Breast epithelium (tissue), 4 donors: ENCODE measurements at regions not wholly inside any gene's neighbourhood (a gene's known extent, or its start where the extent isn't known, plus 50 kb on each side); places are given as distances from the start of the nearest gene placed in this dataset.

Source experiments
- DNase-seq, 2 donors: peaks; one replicate each; pipeline ENCODE4 v3.0.0-alpha.2; 2019; ENCODE audit warnings: low spot score in 2 of 2
- H3K27ac ChIP-seq, 2 donors: fragments of 200-600 bp; sonication (generic) in 1 of 2; one replicate each; pipeline ENCODE4 v1.5.1; 2016 to 2019; ENCODE audit warnings: mild to moderate bottlenecking in 1 of 2
- H3K27me3 ChIP-seq, 2 donors: fragments of 200-600 bp; sonication (generic) in 1 of 2; one replicate each; pipeline versions ENCODE4 v1.5.1 to v1.6.0; 2017 to 2019; ENCODE audit warnings: control low read depth in 1 of 2, mild to moderate bottlenecking in 1 of 2
- H3K36me3 ChIP-seq: fragments of 200-600 bp; one replicate; pipeline ENCODE4 v1.5.1; 2019
- H3K4me1 ChIP-seq, 2 donors: fragments of 200-600 bp; sonication (generic); one replicate each; pipeline ENCODE4 v1.5.1; 2016 to 2019; ENCODE audit warnings: control low read depth in 1 of 2
- H3K4me3 ChIP-seq, 3 donors: fragments of 200-600 bp; sonication (generic); 1 replicate in 2 of 3; 2 replicates in 1 of 3; pipeline ENCODE4 v1.5.1; 2016 to 2019; ENCODE audit warnings: mild to moderate bottlenecking in 3 of 3, moderate library complexity in 2 of 3
- H3K9me3 ChIP-seq, 2 donors: fragments of 200-600 bp; sonication (generic) in 1 of 2; one replicate each; pipeline ENCODE4 v1.5.1; 2016 to 2019; ENCODE audit warnings: control low read depth in 1 of 2
- CTCF ChIP-seq, 3 donors: fragments of 450-650 bp; IDR thresholded peaks; one replicate each; pipeline ENCODE4 v1.5.1; 2016 to 2017; ENCODE audit warnings: antibody characterized with exemption in 3 of 3, mild to moderate bottlenecking in 3 of 3, moderate library complexity in 3 of 3
- POLR2A ChIP-seq: fragments of 450-650 bp; IDR thresholded peaks from one replicate; pipeline ENCODE4 v1.6.1; 2016; ENCODE audit warnings: antibody characterized with exemption, mild to moderate bottlenecking, moderate library complexity
- POLR2AphosphoS5 ChIP-seq, 3 donors: sonication (generic); formaldehyde crosslinking; IDR thresholded peaks; one replicate each; pipeline ENCODE4 v1.6.1; 2017; ENCODE audit warnings: antibody characterized with exemption in 3 of 3
- intact Hi-C: fragments of 100-400 bp; cut with DNase I; formaldehyde crosslinking; loops from one replicate; pipeline ENCODE4 v1.15.1; 2023; ENCODE audit warnings: low total_unique reads

- H3K27me3 ChIP-seq = peaks cover 0 to 6% of the 10 kb centered on the region in 2 donors
- TF ChIP-seq POLR2A = no peak
- no peak for TF ChIP-seq POLR2AphosphoS5 (IDR thresholded peaks at IDR 0.05)
- no peak for TF ChIP-seq CTCF (IDR thresholded peaks at IDR 0.05)
- H3K36me3 ChIP-seq = no peaks in the 10 kb centered on the region
- peaks cover 0 to 5% of the 10 kb centered on the region in 2 donors for H3K9me3 ChIP-seq
- intact Hi-C loops = no loop called here
- H3K27ac ChIP-seq = no peak overlapping the region
- H3K4me3 ChIP-seq = no peak overlapping the region
- no peaks in the 10 kb centered on the region for H3K4me1 ChIP-seq
- DNase-seq = no peak
Observed at GRCh38 chrX:97847885-97848679, 964.4 kb downstream of the RPA4 start.

- no peak for DNase-seq
- Histone ChIP-seq H3K27ac (no peak overlapping the region), H3K9me3 (no peaks in the 10 kb centered on the region), H3K36me3 (no peaks in the 10 kb centered on the region), H3K27me3 (peaks cover 0 to 14% of the 10 kb centered on the region in 2 donors), H3K4me3 (no peak overlapping the region), H3K4me1 (no peaks in the 10 kb centered on the region)
- intact Hi-C loops = no loop called here
- TF ChIP-seq CTCF (IDR thresholded peaks at IDR 0.05) (no peak), POLR2A (no peak), POLR2AphosphoS5 (IDR thresholded peaks at IDR 0.05) (no peak)
Observed at GRCh38 chrX:97849951-97850350, 966.2 kb downstream of the RPA4 start.

GRCh38 chrX:97850911-97851310, 967.2 kb downstream of the RPA4 start:
- H3K9me3 ChIP-seq = no peaks in the 10 kb centered on the region
- no peak overlapping the region for H3K4me3 ChIP-seq
- no peak for TF ChIP-seq POLR2A
- TF ChIP-seq CTCF (IDR thresholded peaks at IDR 0.05) = no peak
- no peak for TF ChIP-seq POLR2AphosphoS5 (IDR thresholded peaks at IDR 0.05)
- no peak for DNase-seq
- H3K27ac ChIP-seq = no peak overlapping the region
- intact Hi-C loops = no loop called here
- H3K36me3 ChIP-seq = no peaks in the 10 kb centered on the region
- peaks cover 0 to 12% of the 10 kb centered on the region in 2 donors for H3K27me3 ChIP-seq
- H3K4me1 ChIP-seq = no peaks in the 10 kb centered on the region

- no peaks in the 10 kb centered on the region for H3K36me3 ChIP-seq
- no peak overlapping the region for H3K27ac ChIP-seq
- intact Hi-C loops = no loop called here
- TF ChIP-seq POLR2AphosphoS5 (IDR thresholded peaks at IDR 0.05) (no peak), CTCF (IDR thresholded peaks at IDR 0.05) (no peak), POLR2A (no peak)
- no peak for DNase-seq
- no peaks in the 10 kb centered on the region for H3K9me3 ChIP-seq
- H3K4me3 ChIP-seq = no peak overlapping the region
- no peaks in the 10 kb centered on the region for H3K4me1 ChIP-seq
- peaks cover 0 to 22% of the 10 kb centered on the region in 2 donors for H3K27me3 ChIP-seq
Observed at GRCh38 chrX:97854086-97854485, 970.4 kb downstream of the RPA4 start.

- intact Hi-C loops = no loop called here
- no peak for DNase-seq
- Histone ChIP-seq H3K9me3 (no peaks in the 10 kb centered on the region), H3K27ac (no peak overlapping the region), H3K4me1 (no peaks in the 10 kb centered on the region), H3K27me3 (peaks cover 0 to 29% of the 10 kb centered on the region in 2 donors), H3K4me3 (no peak overlapping the region), H3K36me3 (no peaks in the 10 kb centered on the region)
- TF ChIP-seq POLR2A (no peak), POLR2AphosphoS5 (IDR thresholded peaks at IDR 0.05) (no peak), CTCF (IDR thresholded peaks at IDR 0.05) (no peak)
Observed at GRCh38 chrX:97858592-97858991, 974.9 kb downstream of the RPA4 start.
